Small intestine (tissue), 7 donors: ENCODE measurements at regions not wholly inside any gene's neighbourhood (a gene's known extent, or its start where the extent isn't known, plus 50 kb on each side); places are given as distances from the start of the nearest gene placed in this dataset.

Source experiments
- DNase-seq, 2 donors: peaks; one replicate each; pipeline versions ENCODE4 v3.0.0 to v3.0.0-alpha.2; 2013
- FAIRE-seq: peaks from 2 replicates; lab custom pipeline; 2012; peaks lifted over from hg19 to GRCh38; lab: Jason Lieb, UNC
- H3K27ac ChIP-seq, 3 donors: one replicate each; pipeline ENCODE4 v1.5.1; 2013; ENCODE audit warnings: low read length in 2 of 3, mild to moderate bottlenecking in 2 of 3, control low read depth in 1 of 3, inconsistent platforms in 1 of 3, low read depth in 1 of 3, moderate library complexity in 1 of 3
- H3K27me3 ChIP-seq, 3 donors: one replicate each; pipeline ENCODE4 v1.6.1; 2013; ENCODE audit warnings: low read length in 3 of 3, inconsistent platforms in 1 of 3; ENCODE audit not compliant: control insufficient read depth in 3 of 3, insufficient read depth in 3 of 3
- H3K36me3 ChIP-seq, 3 donors: one replicate each; pipeline ENCODE4 v1.6.1; 2013; ENCODE audit warnings: low read length in 3 of 3, inconsistent platforms in 1 of 3, low read depth in 1 of 3, mild to moderate bottlenecking in 1 of 3, moderate library complexity in 1 of 3; ENCODE audit not compliant: control insufficient read depth in 3 of 3, insufficient read depth in 2 of 3
- H3K4me1 ChIP-seq, 3 donors: one replicate each; pipeline ENCODE4 v1.6.1; 2013; ENCODE audit warnings: low read length in 2 of 3, inconsistent platforms in 1 of 3, low read depth in 1 of 3, mild to moderate bottlenecking in 1 of 3, moderate library complexity in 1 of 3; ENCODE audit not compliant: control insufficient read depth in 3 of 3, insufficient read depth in 2 of 3
- H3K4me3 ChIP-seq, 3 donors: one replicate each; pipeline ENCODE4 v1.5.1; 2013; ENCODE audit warnings: low read length in 3 of 3, control low read depth in 1 of 3, inconsistent platforms in 1 of 3, low read depth in 1 of 3, mild to moderate bottlenecking in 1 of 3, moderate library complexity in 1 of 3
- H3K9me3 ChIP-seq, 2 donors: one replicate each; pipeline ENCODE4 v1.6.1; 2013; ENCODE audit warnings: low read depth in 1 of 2, low read length in 1 of 2; ENCODE audit not compliant: control insufficient read depth in 2 of 2, insufficient read depth in 1 of 2
- WGBS, 3 donors: extraction: QIAGEN DNeasy Blood & Tissue Kit; methylation state at CpG; one replicate each; pipeline ENCODE4 v1.1.7; 2013; 5-methylcytosine and 5-hydroxymethylcytosine counted together
- donor health status: healthy with polysubstance abuse.
- donor health status: control.
- donor health status: control.
- donor health status: Bipolar disorder and iron deficiency.
- donor health status: healthy.

GRCh38 chrX:30504309-30504708 is 73.3 kb downstream of the TASL start:
- no peaks in the 10 kb centered on the region for H3K36me3 ChIP-seq
- FAIRE-seq (peak; percentile 91), DNase-seq (peak; percentile 13 to 17)
- peaks cover 0 to 2% (median 0%) of the 10 kb centered on the region in 3 donors for H3K27me3 ChIP-seq
- no peak overlapping the region for H3K4me3 ChIP-seq
- 0% methylated on average over 2 of the region's 2 CpGs for WGBS, 3 donors
- H3K4me1 ChIP-seq: no peaks in the 10 kb centered on the region
- no peaks in the 10 kb centered on the region for H3K9me3 ChIP-seq
- H3K27ac ChIP-seq: no peak overlapping the region

GRCh38 chrX:30495468-30495867 is 82.1 kb downstream of the TASL start:
- FAIRE-seq: no peak
- Histone ChIP-seq H3K27ac (no peak overlapping the region), H3K36me3 (no peaks in the 10 kb centered on the region), H3K4me1 (no peaks in the 10 kb centered on the region), H3K4me3 (no peak overlapping the region), H3K27me3 (no peaks in the 10 kb centered on the region), H3K9me3 (no peaks in the 10 kb centered on the region)
- no peak for DNase-seq
- 44 to 56% (median 48%) methylated on average over 1 of the region's 1 CpG for WGBS, 3 donors

- Histone ChIP-seq H3K36me3 (no peaks in the 10 kb centered on the region), H3K27me3 (no peaks in the 10 kb centered on the region), H3K27ac (no peak overlapping the region), H3K9me3 (no peaks in the 10 kb centered on the region), H3K4me1 (no peaks in the 10 kb centered on the region), H3K4me3 (no peak overlapping the region)
- 65 to 86% (median 75%) methylated on average over 1 of the region's 1 CpG for WGBS, 3 donors
- DNase-seq: no peak
- no peak for FAIRE-seq
Measured at GRCh38 chrX:30493348-30493747, 84.2 kb downstream of the TASL start.

- FAIRE-seq: no peak
- WGBS, 3 donors: 75 to 86% (median 79%) methylated on average over 2 of the region's 2 CpGs
Measured at GRCh38 chrX:30489323-30489722, 88.2 kb downstream of the TASL start.

GRCh38 chrX:30488092-30488491 is 89.5 kb downstream of the TASL start:
- no peaks in the 10 kb centered on the region for H3K9me3 ChIP-seq
- FAIRE-seq (no peak), DNase-seq (no peak)
- whole genome bisulfite sequencing, 3 donors: 42 to 46% (median 42%) methylated on average over 3 of the region's 3 CpGs
- no peak overlapping the region for H3K27ac ChIP-seq
- no peaks in the 10 kb centered on the region for H3K4me1 ChIP-seq
- no peaks in the 10 kb centered on the region for H3K36me3 ChIP-seq
- H3K4me3 ChIP-seq: no peak overlapping the region
- no peaks in the 10 kb centered on the region for H3K27me3 ChIP-seq

More at GRCh38 chrX:30489323-30489722, 88.2 kb downstream of the TASL start:
- no peak for DNase-seq
- no peaks in the 10 kb centered on the region for H3K4me1 ChIP-seq
- H3K9me3 ChIP-seq: no peaks in the 10 kb centered on the region
- no peak overlapping the region for H3K4me3 ChIP-seq
- no peaks in the 10 kb centered on the region for H3K27me3 ChIP-seq
- H3K27ac ChIP-seq: no peak overlapping the region
- H3K36me3 ChIP-seq: no peaks in the 10 kb centered on the region

GRCh38 chrX:30483996-30484395 is 93.6 kb downstream of the TASL start:
- Histone ChIP-seq H3K4me3 (no peak overlapping the region), H3K4me1 (no peaks in the 10 kb centered on the region), H3K27ac (no peak overlapping the region), H3K27me3 (no peaks in the 10 kb centered on the region), H3K9me3 (no peaks in the 10 kb centered on the region), H3K36me3 (no peaks in the 10 kb centered on the region)
- 44 to 74% (median 48%) methylated on average over 2 of the region's 2 CpGs for WGBS, 3 donors
- no peak for FAIRE-seq
- no peak for DNase-seq

GRCh38 chrX:30468471-30468870 is 109.1 kb downstream of the TASL start:
- no peaks in the 10 kb centered on the region for H3K9me3 ChIP-seq
- H3K27ac ChIP-seq: no peak overlapping the region
- 43 to 45% (median 45%) methylated on average over 3 of the region's 3 CpGs for WGBS, 3 donors
- FAIRE-seq (no peak), DNase-seq (no peak)
- no peak overlapping the region for H3K4me3 ChIP-seq
- no peaks in the 10 kb centered on the region for H3K4me1 ChIP-seq
- no peaks in the 10 kb centered on the region for H3K27me3 ChIP-seq
- H3K36me3 ChIP-seq: no peaks in the 10 kb centered on the region
